B cell (primary cell): ENCODE measurements at regions not wholly inside any gene's neighbourhood (a gene's known extent, or its start where the extent isn't known, plus 50 kb on each side); places are given as distances from the start of the nearest gene placed in this dataset.

Source experiments
- ATAC-seq: fragments of 200-7000 bp; cut with Tn5 transposase; one replicate; pipeline ENCODE4 v1.10.0; 2021; ENCODE audit warnings: low read depth, mild to moderate bottlenecking, moderate number of reproducible peaks, moderate library complexity
- CTCF ChIA-PET: fragments of 350-600 bp; sonication (Branson Sonifier 250); formaldehyde crosslinking; loops from one replicate; lab custom pipeline; 2021; ENCODE audit warnings: antibody characterized with exemption, inconsistent platforms; lab: Charles Lee
- POLR2A ChIA-PET: fragments of 350-600 bp; sonication (Branson Sonifier 250); formaldehyde crosslinking; loops from one replicate; lab custom pipeline; 2021; ENCODE audit warnings: antibody characterized with exemption; lab: Charles Lee
- DNase-seq: peaks from one replicate; pipeline ENCODE4 v3.0.0; 2013
- H2AFZ ChIP-seq: 2 replicates; pipeline ENCODE4 v1.6.1; 2012; ENCODE audit warnings: mild to moderate bottlenecking, low read depth, low read length; ENCODE audit not compliant: insufficient read depth, poor library complexity, severe bottlenecking
- H3K27ac ChIP-seq, 2 donors: 1 replicate in 1 of 2; 2 replicates in 1 of 2; pipeline ENCODE4 v1.5.1; 2012 to 2013; ENCODE audit warnings: low read length in 2 of 2, mild to moderate bottlenecking in 2 of 2, moderate library complexity in 1 of 2
- H3K27me3 ChIP-seq, 4 experiments: fragments of 200-600 bp in 1 of 4; sonication (generic) in 1 of 4; replicated peaks in 1 of 4; 1 replicate in 2 of 4; 2 replicates in 2 of 4; pipeline versions ENCODE4 v1.6.1 to v1.7.0; 2013 to 2016; ENCODE audit warnings: low read length in 3 of 4, mild to moderate bottlenecking in 2 of 4, mixed read lengths in 1 of 4, moderate library complexity in 1 of 4; ENCODE audit not compliant: insufficient read depth in 4 of 4, control insufficient read depth in 3 of 4; ENCODE audit errors: control extremely low read depth in 1 of 4
- H3K36me3 ChIP-seq, 2 experiments: replicated peaks in 1 of 2; 1 replicate in 1 of 2; 2 replicates in 1 of 2; pipeline versions ENCODE4 v1.6.1 to v1.7.1; 2013; ENCODE audit warnings: low read length in 1 of 2; ENCODE audit not compliant: insufficient read depth in 2 of 2, control insufficient read depth in 1 of 2; ENCODE audit errors: control extremely low read depth in 1 of 2, extremely low read depth in 1 of 2
- H3K4me1 ChIP-seq, 2 donors: fragments of 200-600 bp in 1 of 2; sonication (generic) in 1 of 2; 1 replicate in 1 of 2; 2 replicates in 1 of 2; pipeline versions ENCODE4 v1.5.1 to v1.6.1; 2013 to 2017; ENCODE audit warnings: low read length in 2 of 2; ENCODE audit not compliant: control insufficient read depth in 2 of 2, insufficient read depth in 2 of 2
- H3K4me2 ChIP-seq: replicated peaks from 2 replicates; pipeline ENCODE3; 2012; ENCODE audit warnings: mild to moderate bottlenecking, low read depth, low read length; ENCODE audit not compliant: poor library complexity, severe bottlenecking
- H3K4me3 ChIP-seq, 5 experiments: fragments of 200-600 bp in 1 of 5; sonication (generic) in 1 of 5; 1 replicate in 3 of 5; 2 replicates in 2 of 5; pipeline versions ENCODE4 v1.5.1 to v1.7.0; 2011 to 2016; ENCODE audit warnings: low read length in 4 of 5, mild to moderate bottlenecking in 4 of 5, low read depth in 2 of 5, control low read depth in 1 of 5, moderate library complexity in 1 of 5; ENCODE audit not compliant: insufficient read depth in 1 of 5; ENCODE audit errors: control extremely low read depth in 1 of 5, extremely low read depth in 1 of 5
- H3K79me2 ChIP-seq: fragments of 200-600 bp; sonication (generic); one replicate; pipeline ENCODE4 v1.6.0; 2016; ENCODE audit warnings: low read length; ENCODE audit not compliant: control insufficient read depth, insufficient read depth
- H3K9ac ChIP-seq: fragments of 200-600 bp; sonication (generic); 2 replicates; pipeline ENCODE4 v1.6.1; 2017; ENCODE audit warnings: mild to moderate bottlenecking, low read length, moderate library complexity
- H3K9me3 ChIP-seq, 3 donors: one replicate each; pipeline versions ENCODE4 v1.6.1 to v1.7.1; 2013; ENCODE audit warnings: low read length in 2 of 3; ENCODE audit not compliant: control insufficient read depth in 2 of 3, insufficient read depth in 1 of 3; ENCODE audit errors: control extremely low read depth in 1 of 3
- H4K20me1 ChIP-seq: 2 replicates; pipeline ENCODE4 v1.6.0; 2012; ENCODE audit warnings: mild to moderate bottlenecking, low read length; ENCODE audit not compliant: insufficient read depth, control insufficient read depth, poor library complexity, severe bottlenecking
- H3K27ac Mint-ChIP-seq: one replicate; pipeline ENCODE4 v1.8.0; 2021; ENCODE audit warnings: mixed read lengths
- H3K27me3 Mint-ChIP-seq: one replicate; pipeline ENCODE4 v1.8.0; 2021; ENCODE audit warnings: mixed read lengths
- H3K4me1 Mint-ChIP-seq: one replicate; pipeline ENCODE4 v1.8.0; 2021; ENCODE audit warnings: mixed read lengths
- H3K4me3 Mint-ChIP-seq: one replicate; pipeline ENCODE4 v1.8.0; 2021; ENCODE audit warnings: mixed read lengths
- H3K9me3 Mint-ChIP-seq: one replicate; pipeline ENCODE4 v1.8.0; 2022; ENCODE audit warnings: mixed read lengths; ENCODE audit not compliant: insufficient read depth
- EZH2 ChIP-seq: IDR thresholded peaks from 2 replicates; pipeline ENCODE4 v1.6.1; 2012; ENCODE audit warnings: borderline replicate concordance, low read depth, mild to moderate bottlenecking, moderate library complexity, low read length; ENCODE audit not compliant: insufficient read depth, poor library complexity, severe bottlenecking
- WGBS: methylation state at CpG from one replicate; pipeline ENCODE4 v1.1.5; 2013; ENCODE audit warnings: missing lambda C conversion rate; ENCODE audit not compliant: insufficient coverage; 5-methylcytosine and 5-hydroxymethylcytosine counted together
- intact Hi-C: fragments of 100-400 bp; cut with micrococcal nuclease; formaldehyde crosslinking; loops from one replicate; pipeline ENCODE4 v1.10.0; 2022
- TF ChIP-seq, protein P1 (sequence below): fragments of 200-600 bp; IDR thresholded peaks from one replicate; pipeline ENCODE4 v1.8.0; 2022; ENCODE audit warnings: antibody characterized with exemption, mild to moderate bottlenecking

GRCh38 chr7:27374958-27375841, 132.6 kb downstream of the EVX1 start:
- no peak for TF ChIP-seq EZH2
- TF ChIP-seq, protein P1, sequence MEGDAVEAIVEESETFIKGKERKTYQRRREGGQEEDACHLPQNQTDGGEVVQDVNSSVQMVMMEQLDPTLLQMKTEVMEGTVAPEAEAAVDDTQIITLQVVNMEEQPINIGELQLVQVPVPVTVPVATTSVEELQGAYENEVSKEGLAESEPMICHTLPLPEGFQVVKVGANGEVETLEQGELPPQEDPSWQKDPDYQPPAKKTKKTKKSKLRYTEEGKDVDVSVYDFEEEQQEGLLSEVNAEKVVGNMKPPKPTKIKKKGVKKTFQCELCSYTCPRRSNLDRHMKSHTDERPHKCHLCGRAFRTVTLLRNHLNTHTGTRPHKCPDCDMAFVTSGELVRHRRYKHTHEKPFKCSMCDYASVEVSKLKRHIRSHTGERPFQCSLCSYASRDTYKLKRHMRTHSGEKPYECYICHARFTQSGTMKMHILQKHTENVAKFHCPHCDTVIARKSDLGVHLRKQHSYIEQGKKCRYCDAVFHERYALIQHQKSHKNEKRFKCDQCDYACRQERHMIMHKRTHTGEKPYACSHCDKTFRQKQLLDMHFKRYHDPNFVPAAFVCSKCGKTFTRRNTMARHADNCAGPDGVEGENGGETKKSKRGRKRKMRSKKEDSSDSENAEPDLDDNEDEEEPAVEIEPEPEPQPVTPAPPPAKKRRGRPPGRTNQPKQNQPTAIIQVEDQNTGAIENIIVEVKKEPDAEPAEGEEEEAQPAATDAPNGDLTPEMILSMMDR: no peak
- H3K4me3 Mint-ChIP-seq: no peak overlapping the region
- no peak for DNase-seq
- intact Hi-C loops: no loop called here
- 58% methylated on average over 2 of the region's 6 CpGs for WGBS
- Histone ChIP-seq H3K27me3 (peaks cover 0 to 3% (median 0%) of the 10 kb centered on the region in 4 experiments), H3K79me2 (no peaks in the 10 kb centered on the region), H3K9me3 (no peaks in the 10 kb centered on the region), H3K9ac (no peak overlapping the region), H3K27ac (no peak overlapping the region), H2AFZ (no peak overlapping the region), H3K4me2 (no peak overlapping the region), H4K20me1 (no peaks in the 10 kb centered on the region), H3K4me1 (peaks cover 0 to 3% of the 10 kb centered on the region in 2 donors), H3K4me3 (no peak overlapping the region), H3K36me3 (no peaks in the 10 kb centered on the region)
- POLR2A ChIA-PET: no interaction called here
- no peaks in the 10 kb centered on the region for H3K9me3 Mint-ChIP-seq
- no peak overlapping the region for H3K27ac Mint-ChIP-seq
- peaks cover 35% of the 10 kb centered on the region for H3K27me3 Mint-ChIP-seq
- ATAC-seq: no peak
- peaks cover 3% of the 10 kb centered on the region for H3K4me1 Mint-ChIP-seq
- CTCF ChIA-PET: no interaction called here

- WGBS: 71% methylated on average over 1 of the region's 5 CpGs
- peaks cover 0 to 4% (median 0%) of the 10 kb centered on the region in 4 experiments for H3K27me3 ChIP-seq
- H3K4me3 ChIP-seq: no peak overlapping the region
- no peaks in the 10 kb centered on the region for H4K20me1 ChIP-seq
- H3K4me3 Mint-ChIP-seq: no peak overlapping the region
- no peaks in the 10 kb centered on the region for H3K79me2 ChIP-seq
- H3K9me3 Mint-ChIP-seq: no peaks in the 10 kb centered on the region
- no peak overlapping the region for H3K27ac Mint-ChIP-seq
- peaks cover 35% of the 10 kb centered on the region for H3K27me3 Mint-ChIP-seq
- ChIA-PET POLR2A (no interaction called here), CTCF (no interaction called here)
- intact Hi-C loops: no loop called here
- H3K4me2 ChIP-seq: no peak overlapping the region
- ATAC-seq: no peak
- TF ChIP-seq EZH2: no peak
- TF ChIP-seq, protein P1: no peak
- no peak overlapping the region for H3K9ac ChIP-seq
- no peaks in the 10 kb centered on the region for H3K36me3 ChIP-seq
- H3K4me1 Mint-ChIP-seq: peaks cover 3% of the 10 kb centered on the region
- no peaks in the 10 kb centered on the region for H3K9me3 ChIP-seq
- H3K4me1 ChIP-seq: peaks cover 0 to 3% of the 10 kb centered on the region in 2 donors
- H2AFZ ChIP-seq: no peak overlapping the region
- no peak for DNase-seq
- no peak overlapping the region for H3K27ac ChIP-seq
Observed at GRCh38 chr7:27375958-27376357, 133.4 kb downstream of the EVX1 start.
